ENCODE measurements at regions not wholly inside any gene's neighbourhood (a gene's known extent, or its start where the extent isn't known, plus 50 kb on each side); places are given as distances from the start of the nearest gene placed in this dataset.

GRCh38 chr6:100288311-100288710, 176.4 kb downstream of the SIM1 start:
- TF ChIP-seq CTCF (IDR thresholded peaks at IDR 0.05) (no peak), EZH2 (IDR thresholded peaks at IDR 0.05; ENCODE audit: borderline replicate concordance, insufficient read depth, low read depth, low read length, poor library complexity, severe bottlenecking) (no peak)
